Psoas muscle (tissue), 7 donors: ENCODE measurements at regions not wholly inside any gene's neighbourhood (a gene's known extent, or its start where the extent isn't known, plus 50 kb on each side); places are given as distances from the start of the nearest gene placed in this dataset.

ENCODE experiments used
- ATAC-seq, 4 donors: fragments of 200-7000 bp; cut with Tn5 transposase; one replicate each; pipeline ENCODE4 v1.9.1; 2020; ENCODE audit warnings: moderate library complexity in 3 of 4, mild to moderate bottlenecking in 2 of 4
- DNase-seq, 2 donors: peaks; one replicate each; pipeline ENCODE4 v3.0.0-alpha.2; 2020
- H3K27ac ChIP-seq: fragments of 200-600 bp; one replicate; pipeline ENCODE4 v1.8.0; 2022
- H3K27me3 ChIP-seq, 3 donors: fragments of 200-600 bp in 1 of 3; one replicate each; pipeline versions ENCODE4 v1.6.1 to v1.8.0; 2013 to 2022; ENCODE audit warnings: low read length in 2 of 3, mild to moderate bottlenecking in 2 of 3, moderate library complexity in 1 of 3; ENCODE audit not compliant: insufficient read depth in 3 of 3
- H3K36me3 ChIP-seq, 2 donors: fragments of 200-600 bp in 1 of 2; one replicate each; pipeline versions ENCODE4 v1.6.1 to v1.8.0; 2013 to 2022; ENCODE audit warnings: low read depth in 1 of 2, mild to moderate bottlenecking in 1 of 2, moderate library complexity in 1 of 2; ENCODE audit not compliant: insufficient read depth in 1 of 2
- H3K4me1 ChIP-seq: fragments of 200-600 bp; one replicate; pipeline ENCODE4 v1.8.0; 2022
- H3K4me3 ChIP-seq: fragments of 200-600 bp; one replicate; pipeline ENCODE4 v1.8.0; 2022; ENCODE audit warnings: mild to moderate bottlenecking
- H3K9me3 ChIP-seq: fragments of 200-600 bp; one replicate; pipeline ENCODE4 v1.8.0; 2022
- CTCF ChIP-seq: fragments of 200-600 bp; IDR thresholded peaks from one replicate; pipeline ENCODE4 v1.8.0; 2022; ENCODE audit warnings: antibody characterized with exemption
- WGBS, 3 donors: extraction: QIAGEN DNeasy Blood & Tissue Kit; methylation state at CpG; one replicate each; pipeline versions ENCODE4 v1.1.6 to v1.1.7; 2013; 5-methylcytosine and 5-hydroxymethylcytosine counted together
- intact Hi-C, 2 donors: fragments of 100-400 bp; cut with DNase I; formaldehyde crosslinking; loops; one replicate each; pipeline versions ENCODE4 v1.11.0 to v1.14.2; 2022
- donor health status: healthy with polysubstance abuse.
- donor health status: DM: no; HTN: no; CAD: no; lungs with moderate emphysema.
- donor health status: Bipolar disorder and iron deficiency.
- donor health status: healthy.
- donor health status: DM: yes; HTN: yes; CAD: no.
- donor health status: DM: no; HTN: no; CAD: no.
- donor health status: DM: yes; HTN: yes; CAD: no.

- no peak for TF ChIP-seq CTCF
- H3K27ac ChIP-seq, result no peak overlapping the region
- DNase-seq (no peak), ATAC-seq (no peak)
- no peaks in the 10 kb centered on the region for H3K36me3 ChIP-seq
- intact Hi-C loops, result no loop called here
- 68 to 72% (median 72%) methylated on average over 1 of the region's 1 CpG for WGBS, 3 donors
- H3K9me3 ChIP-seq, result no peaks in the 10 kb centered on the region
- no peaks in the 10 kb centered on the region for H3K27me3 ChIP-seq
- H3K4me3 ChIP-seq, result no peak overlapping the region
- H3K4me1 ChIP-seq, result no peaks in the 10 kb centered on the region
Observed at GRCh38 chr3:182435860-182436259, 357.4 kb upstream of the ATP11B start.

- WGBS, 3 donors, result 71 to 76% (median 71%) methylated on average over 6 of the region's 6 CpGs
- no peaks in the 10 kb centered on the region for H3K4me1 ChIP-seq
- H3K27ac ChIP-seq, result no peak overlapping the region
- H3K4me3 ChIP-seq, result no peak overlapping the region
- no peak for TF ChIP-seq CTCF
- no peaks in the 10 kb centered on the region for H3K9me3 ChIP-seq
- DNase-seq (no peak), ATAC-seq (no peak)
- H3K27me3 ChIP-seq, result no peaks in the 10 kb centered on the region
- intact Hi-C loops, result no loop called here
- H3K36me3 ChIP-seq, result no peaks in the 10 kb centered on the region
Observed at GRCh38 chr3:182436547-182436946, 356.8 kb upstream of the ATP11B start.

GRCh38 chr3:182438398-182438797 is 354.9 kb upstream of the ATP11B start:
- intact Hi-C loops, result no loop called here
- DNase-seq, result no peak

GRCh38 chr3:182440101-182440500 is 353.2 kb upstream of the ATP11B start:
- no peak overlapping the region for H3K4me3 ChIP-seq
- no peaks in the 10 kb centered on the region for H3K4me1 ChIP-seq
- H3K9me3 ChIP-seq, result no peaks in the 10 kb centered on the region
- intact Hi-C loops, result no loop called here
- no peak overlapping the region for H3K27ac ChIP-seq
- ATAC-seq (no peak), DNase-seq (no peak)
- no peaks in the 10 kb centered on the region for H3K36me3 ChIP-seq
- no peaks in the 10 kb centered on the region for H3K27me3 ChIP-seq
- no peak for TF ChIP-seq CTCF

More at GRCh38 chr3:182438398-182438797, 354.9 kb upstream of the ATP11B start:
- Histone ChIP-seq H3K9me3 (no peaks in the 10 kb centered on the region), H3K4me3 (no peak overlapping the region), H3K27me3 (no peaks in the 10 kb centered on the region), H3K27ac (no peak overlapping the region), H3K4me1 (no peaks in the 10 kb centered on the region), H3K36me3 (no peaks in the 10 kb centered on the region)
- WGBS, 3 donors, result 90 to 97% (median 92%) methylated on average over 1 of the region's 1 CpG
- TF ChIP-seq CTCF, result no peak
- ATAC-seq, result no peak

GRCh38 chr3:182445576-182445975 is 347.7 kb upstream of the ATP11B start:
- intact Hi-C loops, result no loop called here
- no peak overlapping the region for H3K4me3 ChIP-seq
- WGBS, 3 donors, result 76 to 79% (median 77%) methylated on average over 5 of the region's 5 CpGs
- H3K27ac ChIP-seq, result no peak overlapping the region
- no peaks in the 10 kb centered on the region for H3K36me3 ChIP-seq
- H3K4me1 ChIP-seq, result no peaks in the 10 kb centered on the region
- DNase-seq (no peak), ATAC-seq (no peak)
- no peak for TF ChIP-seq CTCF
- no peaks in the 10 kb centered on the region for H3K27me3 ChIP-seq
- no peaks in the 10 kb centered on the region for H3K9me3 ChIP-seq
